Hematopoietic multipotent progenitor cell treated with erythropoietin and hydrocortisone succinate and interleukin-3 and kit ligand, for 8 days (in vitro differentiated cells): ENCODE measurements at regions not wholly inside any gene's neighbourhood (a gene's known extent, or its start where the extent isn't known, plus 50 kb on each side); places are given as distances from the start of the nearest gene placed in this dataset.
"Not testable (repeated sequence)": the region's sequence is repeated elsewhere in the genome, so short reads cannot be mapped to it uniquely, and the experiment has no call there.

ENCODE experiments used
- DNase-seq: peaks from one replicate; pipeline ENCODE4 v3.0.0-alpha.2; 2015

- no peak for DNase-seq
These were observed 318.3 kb upstream of the RPS23 start for GRCh38 chr5:82596451-82596850.

GRCh38 chr5:82595113-82595512 is 317.0 kb upstream of the RPS23 start:
- no peak for DNase-seq

- DNase-seq: no peak
These were observed 315.9 kb upstream of the RPS23 start for GRCh38 chr5:82594097-82594496.

GRCh38 chr5:82593481-82593880 is 315.3 kb upstream of the RPS23 start:
- no peak for DNase-seq

GRCh38 chr5:82591021-82591515 is 312.9 kb upstream of the RPS23 start:
- DNase-seq: no peak

- DNase-seq: no peak
These were observed 312.0 kb upstream of the RPS23 start for GRCh38 chr5:82590112-82590511.

- no peak for DNase-seq
These were observed 308.6 kb upstream of the RPS23 start for GRCh38 chr5:82586661-82587310.

- no peak for DNase-seq
These were observed 308.0 kb upstream of the RPS23 start for GRCh38 chr5:82586181-82586580.

- no peak for DNase-seq
These were observed 306.5 kb upstream of the RPS23 start for GRCh38 chr5:82584631-82585030.

GRCh38 chr5:82583331-82583730 is 305.2 kb upstream of the RPS23 start:
- DNase-seq: not testable (repeated sequence)

GRCh38 chr5:82564963-82565362 is 286.8 kb upstream of the RPS23 start:
- no peak for DNase-seq

- no peak for DNase-seq
These were observed 285.6 kb upstream of the RPS23 start for GRCh38 chr5:82563745-82564144.

- no peak for DNase-seq
These were observed 284.6 kb upstream of the RPS23 start for GRCh38 chr5:82562696-82563240.

GRCh38 chr5:82561797-82562196 is 283.6 kb upstream of the RPS23 start:
- DNase-seq: no peak

- DNase-seq: no peak
These were observed 282.8 kb upstream of the RPS23 start for GRCh38 chr5:82560969-82561368.

- no peak for DNase-seq
These were observed 282.4 kb upstream of the RPS23 start for GRCh38 chr5:82560561-82560960.

GRCh38 chr5:82551840-82552385 is 273.8 kb upstream of the RPS23 start:
- no peak for DNase-seq

- DNase-seq: no peak
These were observed 273.0 kb upstream of the RPS23 start for GRCh38 chr5:82551192-82551591.

GRCh38 chr5:82549263-82549662 is 271.1 kb upstream of the RPS23 start:
- DNase-seq: no peak

GRCh38 chr5:82544004-82544403 is 265.9 kb upstream of the RPS23 start:
- no peak for DNase-seq

- DNase-seq: no peak
These were observed 262.1 kb upstream of the RPS23 start for GRCh38 chr5:82540301-82540700.

- no peak for DNase-seq
These were observed 260.3 kb upstream of the RPS23 start for GRCh38 chr5:82538339-82539034.

GRCh38 chr5:82537687-82538306 is 259.6 kb upstream of the RPS23 start:
- no peak for DNase-seq

- no peak for DNase-seq
These were observed 256.8 kb upstream of the RPS23 start for GRCh38 chr5:82534986-82535385.
